GM21529 (cell line): ENCODE measurements at regions not wholly inside any gene's neighbourhood (a gene's known extent, or its start where the extent isn't known, plus 50 kb on each side); places are given as distances from the start of the nearest gene placed in this dataset.

Experiments
- ATAC-seq: cut with Tn5 transposase; IDR thresholded peaks from one replicate; pipeline ENCODE4 v1.9.1; 2021; ENCODE audit not compliant: unreplicated experiment

GRCh38 chr17:413706-414380 lies 61.2 kb upstream of the RPH3AL start:
- no peak for ATAC-seq

- no peak for ATAC-seq
Measured at GRCh38 chr17:413016-413350, 60.4 kb upstream of the RPH3AL start.

GRCh38 chr17:412211-413015 lies 59.8 kb upstream of the RPH3AL start:
- no peak for ATAC-seq

- no peak for ATAC-seq
Measured at GRCh38 chr17:411421-412120, 59.0 kb upstream of the RPH3AL start.

GRCh38 chr17:410543-411401 lies 58.2 kb upstream of the RPH3AL start:
- no peak for ATAC-seq

- ATAC-seq = peak; percentile 78
Measured at GRCh38 chr17:409848-410542, 57.4 kb upstream of the RPH3AL start.

GRCh38 chr17:409308-409847 lies 56.8 kb upstream of the RPH3AL start:
- ATAC-seq = peak; percentile 1

DNA sequence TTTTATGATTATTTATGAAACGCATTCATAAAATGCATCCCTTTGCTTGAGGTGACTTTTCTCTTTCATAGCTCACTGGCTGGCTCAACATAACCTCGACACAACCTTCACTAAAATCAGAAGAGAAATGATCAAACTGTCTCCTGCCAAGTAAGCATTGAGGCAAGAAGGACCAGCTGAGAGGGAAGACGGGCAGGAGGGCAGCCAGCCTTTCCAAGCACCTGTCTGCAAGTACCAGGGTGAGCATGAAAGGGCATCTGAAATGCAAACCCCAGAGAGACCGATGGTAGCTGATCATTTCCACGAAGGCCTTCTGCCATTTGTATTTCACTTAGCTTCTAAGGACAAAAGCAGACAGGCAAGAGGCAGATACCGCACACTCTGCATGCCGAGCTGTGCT lies 52.1 kb upstream of the RPH3AL start:
- no peak for ATAC-seq
